Neural cell (in vitro differentiated cells): ENCODE measurements at regions not wholly inside any gene's neighbourhood (a gene's known extent, or its start where the extent isn't known, plus 50 kb on each side); places are given as distances from the start of the nearest gene placed in this dataset.

Experiments
- H2AFZ ChIP-seq: fragments of 200-600, 300-800 bp; sonication (generic), shearing (Covaris generic); 2 replicates; pipeline ENCODE4 v1.6.0; 2014; ENCODE audit warnings: low read depth, mild to moderate bottlenecking, antibody characterized with exemption, low read length, moderate library complexity
- H3F3A ChIP-seq: fragments of 200-600 bp; shearing (Covaris generic); 2 replicates; pipeline ENCODE4 v1.6.1; 2016; ENCODE audit warnings: mild to moderate bottlenecking, moderate library complexity, mixed read lengths, antibody characterized with exemption, low read length; ENCODE audit not compliant: insufficient read depth, poor library complexity, severe bottlenecking
- H3K27ac ChIP-seq: fragments of 200-600, 300-800 bp; sonication (generic), shearing (Covaris generic); 2 replicates; pipeline ENCODE4 v1.5.1; 2014; ENCODE audit warnings: mild to moderate bottlenecking, low read length, moderate library complexity
- H3K27me3 ChIP-seq: fragments of 300-800, 200-600 bp; sonication (generic), shearing (Covaris generic); 2 replicates; pipeline ENCODE4 v1.6.0; 2014; ENCODE audit warnings: mild to moderate bottlenecking, low read depth, low read length, moderate library complexity; ENCODE audit not compliant: insufficient read depth
- H3K36me3 ChIP-seq: fragments of 300-800, 200-600 bp; sonication (generic), shearing (Covaris generic); 2 replicates; pipeline ENCODE4 v1.5.1; 2014; ENCODE audit warnings: mild to moderate bottlenecking, antibody characterized with exemption, low read length, moderate library complexity; ENCODE audit not compliant: insufficient read depth
- H3K4me2 ChIP-seq: fragments of 300-800, 200-600 bp; sonication (generic), shearing (Covaris generic); 2 replicates; pipeline ENCODE4 v1.6.0; 2014; ENCODE audit warnings: mild to moderate bottlenecking, low read length
- H3K4me3 ChIP-seq: fragments of 300-800, 200-600 bp; sonication (generic), shearing (Covaris generic); 2 replicates; pipeline ENCODE4 v1.5.1; 2014; ENCODE audit warnings: mild to moderate bottlenecking, low read length, moderate library complexity
- H3K79me2 ChIP-seq: fragments of 200-600 bp; shearing (Covaris generic); replicated peaks from 2 replicates; pipeline ENCODE4 v1.6.0; 2014; ENCODE audit warnings: mild to moderate bottlenecking, low read length, moderate library complexity; ENCODE audit not compliant: insufficient read depth
- H3K9ac ChIP-seq: fragments of 300-800, 200-600 bp; sonication (generic), shearing (Covaris generic); 2 replicates; pipeline ENCODE4 v1.6.1; 2016; ENCODE audit warnings: mild to moderate bottlenecking, low read length, mixed read lengths
- H3K9me2 ChIP-seq: fragments of 200-600 bp; shearing (Covaris generic); 2 replicates; pipeline ENCODE4 v1.6.1; 2016; ENCODE audit warnings: mild to moderate bottlenecking, low read length, mixed read lengths; ENCODE audit not compliant: insufficient read depth
- H3K9me3 ChIP-seq: fragments of 200-600, 300-800 bp; sonication (generic), shearing (Covaris generic); 2 replicates; pipeline ENCODE4 v1.6.1; 2016; ENCODE audit warnings: mild to moderate bottlenecking, mixed run types, low read length, moderate library complexity, mixed read lengths
- H4K20me1 ChIP-seq: fragments of 200-600 bp; shearing (Covaris generic); 2 replicates; pipeline ENCODE4 v1.6.1; 2016; ENCODE audit warnings: mild to moderate bottlenecking, mixed run types; ENCODE audit not compliant: insufficient read depth
- EP300 ChIP-seq: fragments of 450-650 bp; conservative IDR thresholded peaks from 2 replicates; pipeline ENCODE4 v1.6.1; 2014; ENCODE audit warnings: antibody characterized with exemption, mild to moderate bottlenecking, moderate library complexity; ENCODE audit not compliant: poor library complexity, severe bottlenecking
- EZH2 ChIP-seq: fragments of 200-600, 300-800 bp; shearing (Covaris generic), sonication (generic); IDR thresholded peaks from 2 replicates; pipeline ENCODE4 v1.6.1; 2014; ENCODE audit warnings: antibody characterized with exemption, low read length, borderline replicate concordance, mild to moderate bottlenecking; ENCODE audit not compliant: insufficient read depth, poor library complexity, severe bottlenecking
- MXI1 ChIP-seq: fragments of 450-650 bp; conservative IDR thresholded peaks from 2 replicates; pipeline ENCODE4 v1.6.1; 2014; ENCODE audit warnings: antibody characterized with exemption, mild to moderate bottlenecking; ENCODE audit not compliant: poor library complexity, severe bottlenecking
- POLR2AphosphoS5 ChIP-seq: IDR thresholded peaks from 2 replicates; pipeline ENCODE4 v1.6.1; 2012
- RAD21 ChIP-seq: fragments of 450-650 bp; conservative IDR thresholded peaks from 2 replicates; pipeline ENCODE4 v1.6.1; 2014; ENCODE audit warnings: antibody characterized with exemption, mild to moderate bottlenecking, moderate library complexity
- REST ChIP-seq: IDR thresholded peaks from 2 replicates; pipeline ENCODE4 v1.6.1; 2012; ENCODE audit warnings: borderline replicate concordance
- SMC3 ChIP-seq: fragments of 450-650 bp; conservative IDR thresholded peaks from 2 replicates; pipeline ENCODE4 v1.6.1; 2014; ENCODE audit warnings: antibody characterized with exemption, mild to moderate bottlenecking, moderate library complexity; ENCODE audit not compliant: poor library complexity
- TAF1 ChIP-seq: IDR thresholded peaks from 2 replicates; pipeline ENCODE4 v1.6.1; 2012; ENCODE audit warnings: low read depth
- TF ChIP-seq, protein P1 (sequence below): fragments of 450-650 bp; IDR thresholded peaks from 2 replicates; pipeline ENCODE4 v1.5.1; 2014; ENCODE audit warnings: antibody characterized with exemption, mild to moderate bottlenecking, moderate library complexity; ENCODE audit not compliant: poor library complexity, severe bottlenecking

DNA sequence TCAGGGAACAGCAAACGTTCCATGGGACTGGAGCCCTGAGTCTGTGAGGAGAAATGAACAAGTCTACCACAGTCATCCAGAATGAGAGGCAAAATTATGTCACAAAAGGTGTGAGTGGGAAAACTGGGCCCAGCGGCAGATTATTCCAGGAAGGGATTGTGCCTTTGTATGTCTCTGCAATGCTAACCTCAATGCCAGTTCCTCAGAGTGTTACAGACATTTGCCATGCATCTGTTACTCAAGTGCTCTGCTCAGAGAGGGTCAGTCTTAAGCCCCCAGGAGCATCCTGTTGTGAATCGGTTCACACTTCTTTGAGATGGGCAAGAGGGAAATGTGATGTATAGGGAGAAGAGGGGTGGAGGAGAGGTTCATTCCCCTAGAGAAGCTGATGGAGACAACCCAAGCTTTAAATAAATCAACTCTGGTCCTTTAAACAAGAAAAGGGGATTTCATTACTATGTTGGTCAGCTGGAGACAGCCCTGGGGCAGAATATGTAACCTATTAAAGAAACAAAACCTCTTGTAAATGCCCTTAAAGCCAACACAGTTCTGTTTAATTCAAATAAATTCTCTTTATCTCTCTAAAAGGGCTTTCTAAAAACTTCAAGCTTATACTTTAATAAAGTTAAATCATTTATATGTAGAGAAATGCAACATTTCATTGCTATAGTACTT lies 85.9 kb upstream of the GRB10 start:
- Histone ChIP-seq H2AFZ (no peak overlapping the region), H3K4me2 (no peak overlapping the region), H3K9me3 (no peaks in the 10 kb centered on the region), H3K27me3 (no peaks in the 10 kb centered on the region), H3K79me2 (no peaks in the 10 kb centered on the region), H3K27ac (no peak overlapping the region), H3F3A (no peaks in the 10 kb centered on the region), H3K4me3 (no peak overlapping the region), H3K9ac (no peak overlapping the region), H3K36me3 (no peaks in the 10 kb centered on the region), H4K20me1 (no peaks in the 10 kb centered on the region), H3K9me2 (no peaks in the 10 kb centered on the region)
- no peak for TF ChIP-seq EP300
- no peak for TF ChIP-seq RAD21
- no peak for TF ChIP-seq POLR2AphosphoS5
- no peak for TF ChIP-seq EZH2
- TF ChIP-seq SMC3 = no peak
- TF ChIP-seq REST = no peak
- TF ChIP-seq, protein P1, sequence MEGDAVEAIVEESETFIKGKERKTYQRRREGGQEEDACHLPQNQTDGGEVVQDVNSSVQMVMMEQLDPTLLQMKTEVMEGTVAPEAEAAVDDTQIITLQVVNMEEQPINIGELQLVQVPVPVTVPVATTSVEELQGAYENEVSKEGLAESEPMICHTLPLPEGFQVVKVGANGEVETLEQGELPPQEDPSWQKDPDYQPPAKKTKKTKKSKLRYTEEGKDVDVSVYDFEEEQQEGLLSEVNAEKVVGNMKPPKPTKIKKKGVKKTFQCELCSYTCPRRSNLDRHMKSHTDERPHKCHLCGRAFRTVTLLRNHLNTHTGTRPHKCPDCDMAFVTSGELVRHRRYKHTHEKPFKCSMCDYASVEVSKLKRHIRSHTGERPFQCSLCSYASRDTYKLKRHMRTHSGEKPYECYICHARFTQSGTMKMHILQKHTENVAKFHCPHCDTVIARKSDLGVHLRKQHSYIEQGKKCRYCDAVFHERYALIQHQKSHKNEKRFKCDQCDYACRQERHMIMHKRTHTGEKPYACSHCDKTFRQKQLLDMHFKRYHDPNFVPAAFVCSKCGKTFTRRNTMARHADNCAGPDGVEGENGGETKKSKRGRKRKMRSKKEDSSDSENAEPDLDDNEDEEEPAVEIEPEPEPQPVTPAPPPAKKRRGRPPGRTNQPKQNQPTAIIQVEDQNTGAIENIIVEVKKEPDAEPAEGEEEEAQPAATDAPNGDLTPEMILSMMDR = no peak
- TF ChIP-seq TAF1 = no peak
- no peak for TF ChIP-seq MXI1

- H3K4me3 ChIP-seq = no peak overlapping the region
Measured at GRCh38 chr7:50867034-50867356, 84.3 kb upstream of the GRB10 start.

More at GRCh38 chr7:50867034-50867356, 84.3 kb upstream of the GRB10 start:
- H3K79me2 ChIP-seq = no peaks in the 10 kb centered on the region
- TF ChIP-seq EP300 (no peak), MXI1 (no peak), EZH2 (no peak), TAF1 (no peak), REST (no peak), SMC3 (no peak), POLR2AphosphoS5 (no peak), RAD21 (no peak)
- TF ChIP-seq, protein P1 = no peak
- no peaks in the 10 kb centered on the region for H3K27me3 ChIP-seq
- no peaks in the 10 kb centered on the region for H4K20me1 ChIP-seq
- H3K9ac ChIP-seq = no peak overlapping the region
- no peaks in the 10 kb centered on the region for H3F3A ChIP-seq
- H3K27ac ChIP-seq = no peak overlapping the region
- no peaks in the 10 kb centered on the region for H3K36me3 ChIP-seq
- H3K9me3 ChIP-seq = no peaks in the 10 kb centered on the region
- H3K4me2 ChIP-seq = no peak overlapping the region
- H2AFZ ChIP-seq = no peak overlapping the region
- H3K9me2 ChIP-seq = no peaks in the 10 kb centered on the region
